B cell (primary cell): ENCODE measurements at regions not wholly inside any gene's neighbourhood (a gene's known extent, or its start where the extent isn't known, plus 50 kb on each side); places are given as distances from the start of the nearest gene placed in this dataset.

Experiments used
- ATAC-seq: fragments of 200-7000 bp; cut with Tn5 transposase; one replicate; pipeline ENCODE4 v1.10.0; 2021; ENCODE audit warnings: low read depth, mild to moderate bottlenecking, moderate number of reproducible peaks, moderate library complexity
- CTCF ChIA-PET: fragments of 350-600 bp; sonication (Branson Sonifier 250); formaldehyde crosslinking; loops from one replicate; lab custom pipeline; 2021; ENCODE audit warnings: antibody characterized with exemption, inconsistent platforms; lab: Charles Lee
- POLR2A ChIA-PET: fragments of 350-600 bp; sonication (Branson Sonifier 250); formaldehyde crosslinking; loops from one replicate; lab custom pipeline; 2021; ENCODE audit warnings: antibody characterized with exemption; lab: Charles Lee
- DNase-seq: peaks from one replicate; pipeline ENCODE4 v3.0.0; 2013
- H2AFZ ChIP-seq: 2 replicates; pipeline ENCODE4 v1.6.1; 2012; ENCODE audit warnings: mild to moderate bottlenecking, low read depth, low read length; ENCODE audit not compliant: insufficient read depth, poor library complexity, severe bottlenecking
- H3K27ac ChIP-seq, 2 donors: 1 replicate in 1 of 2; 2 replicates in 1 of 2; pipeline ENCODE4 v1.5.1; 2012 to 2013; ENCODE audit warnings: low read length in 2 of 2, mild to moderate bottlenecking in 2 of 2, moderate library complexity in 1 of 2
- H3K27me3 ChIP-seq, 4 experiments: fragments of 200-600 bp in 1 of 4; sonication (generic) in 1 of 4; replicated peaks in 1 of 4; 1 replicate in 2 of 4; 2 replicates in 2 of 4; pipeline versions ENCODE4 v1.6.1 to v1.7.0; 2013 to 2016; ENCODE audit warnings: low read length in 3 of 4, mild to moderate bottlenecking in 2 of 4, mixed read lengths in 1 of 4, moderate library complexity in 1 of 4; ENCODE audit not compliant: insufficient read depth in 4 of 4, control insufficient read depth in 3 of 4; ENCODE audit errors: control extremely low read depth in 1 of 4
- H3K36me3 ChIP-seq, 2 experiments: replicated peaks in 1 of 2; 1 replicate in 1 of 2; 2 replicates in 1 of 2; pipeline versions ENCODE4 v1.6.1 to v1.7.1; 2013; ENCODE audit warnings: low read length in 1 of 2; ENCODE audit not compliant: insufficient read depth in 2 of 2, control insufficient read depth in 1 of 2; ENCODE audit errors: control extremely low read depth in 1 of 2, extremely low read depth in 1 of 2
- H3K4me1 ChIP-seq, 2 donors: fragments of 200-600 bp in 1 of 2; sonication (generic) in 1 of 2; 1 replicate in 1 of 2; 2 replicates in 1 of 2; pipeline versions ENCODE4 v1.5.1 to v1.6.1; 2013 to 2017; ENCODE audit warnings: low read length in 2 of 2; ENCODE audit not compliant: control insufficient read depth in 2 of 2, insufficient read depth in 2 of 2
- H3K4me2 ChIP-seq: replicated peaks from 2 replicates; pipeline ENCODE3; 2012; ENCODE audit warnings: mild to moderate bottlenecking, low read depth, low read length; ENCODE audit not compliant: poor library complexity, severe bottlenecking
- H3K4me3 ChIP-seq, 5 experiments: fragments of 200-600 bp in 1 of 5; sonication (generic) in 1 of 5; 1 replicate in 3 of 5; 2 replicates in 2 of 5; pipeline versions ENCODE4 v1.5.1 to v1.7.0; 2011 to 2016; ENCODE audit warnings: low read length in 4 of 5, mild to moderate bottlenecking in 4 of 5, low read depth in 2 of 5, control low read depth in 1 of 5, moderate library complexity in 1 of 5; ENCODE audit not compliant: insufficient read depth in 1 of 5; ENCODE audit errors: control extremely low read depth in 1 of 5, extremely low read depth in 1 of 5
- H3K79me2 ChIP-seq: fragments of 200-600 bp; sonication (generic); one replicate; pipeline ENCODE4 v1.6.0; 2016; ENCODE audit warnings: low read length; ENCODE audit not compliant: control insufficient read depth, insufficient read depth
- H3K9ac ChIP-seq: fragments of 200-600 bp; sonication (generic); 2 replicates; pipeline ENCODE4 v1.6.1; 2017; ENCODE audit warnings: mild to moderate bottlenecking, low read length, moderate library complexity
- H3K9me3 ChIP-seq, 3 donors: one replicate each; pipeline versions ENCODE4 v1.6.1 to v1.7.1; 2013; ENCODE audit warnings: low read length in 2 of 3; ENCODE audit not compliant: control insufficient read depth in 2 of 3, insufficient read depth in 1 of 3; ENCODE audit errors: control extremely low read depth in 1 of 3
- H4K20me1 ChIP-seq: 2 replicates; pipeline ENCODE4 v1.6.0; 2012; ENCODE audit warnings: mild to moderate bottlenecking, low read length; ENCODE audit not compliant: insufficient read depth, control insufficient read depth, poor library complexity, severe bottlenecking
- H3K27ac Mint-ChIP-seq: one replicate; pipeline ENCODE4 v1.8.0; 2021; ENCODE audit warnings: mixed read lengths
- H3K27me3 Mint-ChIP-seq: one replicate; pipeline ENCODE4 v1.8.0; 2021; ENCODE audit warnings: mixed read lengths
- H3K4me1 Mint-ChIP-seq: one replicate; pipeline ENCODE4 v1.8.0; 2021; ENCODE audit warnings: mixed read lengths
- H3K4me3 Mint-ChIP-seq: one replicate; pipeline ENCODE4 v1.8.0; 2021; ENCODE audit warnings: mixed read lengths
- H3K9me3 Mint-ChIP-seq: one replicate; pipeline ENCODE4 v1.8.0; 2022; ENCODE audit warnings: mixed read lengths; ENCODE audit not compliant: insufficient read depth
- CTCF ChIP-seq: fragments of 200-600 bp; IDR thresholded peaks from one replicate; pipeline ENCODE4 v1.8.0; 2022; ENCODE audit warnings: antibody characterized with exemption, mild to moderate bottlenecking
- EZH2 ChIP-seq: IDR thresholded peaks from 2 replicates; pipeline ENCODE4 v1.6.1; 2012; ENCODE audit warnings: borderline replicate concordance, low read depth, mild to moderate bottlenecking, moderate library complexity, low read length; ENCODE audit not compliant: insufficient read depth, poor library complexity, severe bottlenecking
- WGBS: methylation state at CpG from one replicate; pipeline ENCODE4 v1.1.5; 2013; ENCODE audit warnings: missing lambda C conversion rate; ENCODE audit not compliant: insufficient coverage; 5-methylcytosine and 5-hydroxymethylcytosine counted together
- intact Hi-C: fragments of 100-400 bp; cut with micrococcal nuclease; formaldehyde crosslinking; loops from one replicate; pipeline ENCODE4 v1.10.0; 2022

- ATAC-seq (no peak), DNase-seq (no peak)
- Histone ChIP-seq H3K27ac (no peak overlapping the region), H3K9ac (no peak overlapping the region), H3K79me2 (no peaks in the 10 kb centered on the region), H3K27me3 (no peaks in the 10 kb centered on the region), H3K4me2 (no peak overlapping the region), H3K36me3 (no peaks in the 10 kb centered on the region), H3K4me1 (no peaks in the 10 kb centered on the region), H2AFZ (no peak overlapping the region), H4K20me1 (no peaks in the 10 kb centered on the region), H3K9me3 (no peaks in the 10 kb centered on the region), H3K4me3 (no peak overlapping the region)
- CTCF ChIA-PET = no interaction called here
- intact Hi-C loops = no loop called here
- H3K4me1 Mint-ChIP-seq = no peaks in the 10 kb centered on the region
- 100% methylated on average over 1 of the region's 7 CpGs for WGBS
- POLR2A ChIA-PET = no interaction called here
- H3K27ac Mint-ChIP-seq = no peak overlapping the region
- no peaks in the 10 kb centered on the region for H3K9me3 Mint-ChIP-seq
- H3K27me3 Mint-ChIP-seq = no peaks in the 10 kb centered on the region
- TF ChIP-seq CTCF (no peak), EZH2 (no peak)
- no peak overlapping the region for H3K4me3 Mint-ChIP-seq
These were observed 551.7 kb upstream of the POT1 start for GRCh38 chr7:125481323-125481722.

GRCh38 chr7:125480762-125481161 is 551.1 kb upstream of the POT1 start:
- H3K4me3 Mint-ChIP-seq = no peak overlapping the region
- H3K27me3 Mint-ChIP-seq = no peaks in the 10 kb centered on the region
- Histone ChIP-seq H3K27me3 (no peaks in the 10 kb centered on the region), H3K4me3 (no peak overlapping the region), H3K9me3 (no peaks in the 10 kb centered on the region), H3K4me1 (no peaks in the 10 kb centered on the region), H3K9ac (no peak overlapping the region), H3K79me2 (no peaks in the 10 kb centered on the region), H3K36me3 (no peaks in the 10 kb centered on the region), H3K4me2 (no peak overlapping the region), H2AFZ (no peak overlapping the region), H3K27ac (no peak overlapping the region), H4K20me1 (no peaks in the 10 kb centered on the region)
- ChIA-PET CTCF (no interaction called here), POLR2A (no interaction called here)
- no peaks in the 10 kb centered on the region for H3K9me3 Mint-ChIP-seq
- ATAC-seq (no peak), DNase-seq (no peak)
- 96% methylated on average over 9 of the region's 10 CpGs for WGBS
- H3K4me1 Mint-ChIP-seq = no peaks in the 10 kb centered on the region
- no peak overlapping the region for H3K27ac Mint-ChIP-seq
- intact Hi-C loops = no loop called here
- TF ChIP-seq CTCF (no peak), EZH2 (no peak)
